Body of pancreas (tissue), 4 donors: ENCODE measurements at regions not wholly inside any gene's neighbourhood (a gene's known extent, or its start where the extent isn't known, plus 50 kb on each side); places are given as distances from the start of the nearest gene placed in this dataset.

Experiments
- POLR2A ChIP-seq, 3 donors: fragments of 450-650 bp; IDR thresholded peaks; one replicate each; pipeline ENCODE4 v1.6.1; 2016; ENCODE audit warnings: antibody characterized with exemption in 3 of 3, mild to moderate bottlenecking in 2 of 3
- TF ChIP-seq, protein P1 (sequence below), 7 experiments: fragments of 450-650 bp in 4 of 7; fragments of 200-600 bp in 3 of 7; sonication (generic) in 3 of 7; IDR thresholded peaks; one replicate each; pipeline ENCODE4 v1.5.1; 2016 to 2019; ENCODE audit warnings: antibody characterized with exemption in 7 of 7

DNA sequence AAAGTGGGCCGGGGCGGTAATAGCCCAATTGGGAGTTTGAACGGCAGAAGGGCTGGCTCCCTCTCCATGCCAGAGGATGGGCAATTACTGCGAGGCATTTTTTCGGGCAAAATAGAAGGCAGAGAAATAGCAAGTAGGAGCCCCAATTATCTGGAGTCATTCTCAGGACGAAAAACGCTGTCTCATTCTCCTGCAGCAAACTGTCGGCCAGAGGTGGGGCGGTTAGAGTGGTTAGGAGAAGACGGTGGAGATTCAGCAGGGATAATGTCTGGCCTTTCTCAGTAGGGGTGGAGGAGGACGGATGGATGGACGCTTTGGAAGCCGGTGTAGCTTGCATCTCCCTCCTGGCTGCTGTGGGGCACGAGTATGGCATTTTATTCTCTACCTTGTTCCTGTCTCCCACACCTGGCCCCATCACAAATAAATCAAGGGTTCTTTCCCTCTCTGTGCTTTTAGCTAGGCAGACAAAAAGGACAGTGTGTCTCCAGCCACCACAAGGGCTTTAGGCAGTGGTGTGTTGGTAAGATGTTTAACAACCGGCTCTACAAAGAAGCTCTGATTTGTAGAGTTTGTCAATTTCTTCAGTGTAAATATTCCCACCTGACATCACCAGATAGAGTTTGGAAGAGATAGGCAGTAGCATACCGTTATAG is 140.5 kb upstream of the LHX5 start:
- TF ChIP-seq, protein P1, sequence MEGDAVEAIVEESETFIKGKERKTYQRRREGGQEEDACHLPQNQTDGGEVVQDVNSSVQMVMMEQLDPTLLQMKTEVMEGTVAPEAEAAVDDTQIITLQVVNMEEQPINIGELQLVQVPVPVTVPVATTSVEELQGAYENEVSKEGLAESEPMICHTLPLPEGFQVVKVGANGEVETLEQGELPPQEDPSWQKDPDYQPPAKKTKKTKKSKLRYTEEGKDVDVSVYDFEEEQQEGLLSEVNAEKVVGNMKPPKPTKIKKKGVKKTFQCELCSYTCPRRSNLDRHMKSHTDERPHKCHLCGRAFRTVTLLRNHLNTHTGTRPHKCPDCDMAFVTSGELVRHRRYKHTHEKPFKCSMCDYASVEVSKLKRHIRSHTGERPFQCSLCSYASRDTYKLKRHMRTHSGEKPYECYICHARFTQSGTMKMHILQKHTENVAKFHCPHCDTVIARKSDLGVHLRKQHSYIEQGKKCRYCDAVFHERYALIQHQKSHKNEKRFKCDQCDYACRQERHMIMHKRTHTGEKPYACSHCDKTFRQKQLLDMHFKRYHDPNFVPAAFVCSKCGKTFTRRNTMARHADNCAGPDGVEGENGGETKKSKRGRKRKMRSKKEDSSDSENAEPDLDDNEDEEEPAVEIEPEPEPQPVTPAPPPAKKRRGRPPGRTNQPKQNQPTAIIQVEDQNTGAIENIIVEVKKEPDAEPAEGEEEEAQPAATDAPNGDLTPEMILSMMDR (IDR thresholded peaks at IDR 0.05) = no peak
- TF ChIP-seq POLR2A (IDR thresholded peaks at IDR 0.05) = no peak
